GM19397 (cell line): ENCODE measurements at regions not wholly inside any gene's neighbourhood (a gene's known extent, or its start where the extent isn't known, plus 50 kb on each side); places are given as distances from the start of the nearest gene placed in this dataset.

Experiments
- ATAC-seq: cut with Tn5 transposase; IDR thresholded peaks from one replicate; pipeline ENCODE4 v1.9.1; 2021; ENCODE audit warnings: mild to moderate bottlenecking, moderate library complexity; ENCODE audit not compliant: unreplicated experiment

GRCh38 chr6:40274058-40274457 lies 313.1 kb downstream of the LRFN2 start:
- ATAC-seq = no peak

GRCh38 chr6:40268614-40269013 lies 318.6 kb downstream of the LRFN2 start:
- ATAC-seq = no peak

- no peak for ATAC-seq
These were observed 319.0 kb downstream of the LRFN2 start for GRCh38 chr6:40268166-40268565.

GRCh38 chr6:40265615-40266014 lies 321.5 kb downstream of the LRFN2 start:
- ATAC-seq = no peak

- no peak for ATAC-seq
These were observed 323.2 kb downstream of the LRFN2 start for GRCh38 chr6:40263970-40264369.

GRCh38 chr6:40262363-40262762 lies 324.8 kb downstream of the LRFN2 start:
- ATAC-seq = no peak

- ATAC-seq = no peak
These were observed 324.3 kb upstream of the MOCS1 start for GRCh38 chr6:40258531-40258930.

GRCh38 chr6:40256831-40257230 lies 322.6 kb upstream of the MOCS1 start:
- no peak for ATAC-seq

- ATAC-seq = no peak
These were observed 322.0 kb upstream of the MOCS1 start for GRCh38 chr6:40256224-40256623.

- ATAC-seq = no peak
These were observed 319.2 kb upstream of the MOCS1 start for GRCh38 chr6:40253420-40253819.

- ATAC-seq = no peak
These were observed 318.4 kb upstream of the MOCS1 start for GRCh38 chr6:40252531-40253258.

GRCh38 chr6:40251637-40252300 lies 317.5 kb upstream of the MOCS1 start:
- ATAC-seq = no peak

GRCh38 chr6:40249935-40250334 lies 315.7 kb upstream of the MOCS1 start:
- no peak for ATAC-seq

GRCh38 chr6:40247516-40248115 lies 313.4 kb upstream of the MOCS1 start:
- no peak for ATAC-seq

- ATAC-seq = no peak
These were observed 310.4 kb upstream of the MOCS1 start for GRCh38 chr6:40244699-40245098.

- no peak for ATAC-seq
These were observed 298.4 kb upstream of the MOCS1 start for GRCh38 chr6:40232698-40233097.

GRCh38 chr6:40227735-40228134 lies 293.5 kb upstream of the MOCS1 start:
- ATAC-seq = no peak

GRCh38 chr6:40222354-40222753 lies 288.1 kb upstream of the MOCS1 start:
- ATAC-seq = no peak

GRCh38 chr6:40219799-40220198 lies 285.5 kb upstream of the MOCS1 start:
- ATAC-seq = no peak

- ATAC-seq = no peak
These were observed 276.4 kb upstream of the MOCS1 start for GRCh38 chr6:40210628-40211056.

- ATAC-seq = no peak
These were observed 271.5 kb upstream of the MOCS1 start for GRCh38 chr6:40205801-40206200.

- no peak for ATAC-seq
These were observed 270.7 kb upstream of the MOCS1 start for GRCh38 chr6:40205004-40205403.
